HepG2 (cell line): ENCODE measurements at regions not wholly inside any gene's neighbourhood (a gene's known extent, or its start where the extent isn't known, plus 50 kb on each side); places are given as distances from the start of the nearest gene placed in this dataset.

Source experiments
- MBD4 ChIP-seq: IDR thresholded peaks from 2 replicates; pipeline ENCODE4 v1.6.1; 2012; ENCODE audit warnings: low read length, inconsistent platforms, borderline replicate concordance
- PCBP1 ChIP-seq: fragments of 200-400 bp; formaldehyde crosslinking; IDR thresholded peaks from 2 replicates; pipeline ENCODE4 v1.6.1; 2017; ENCODE audit warnings: mild to moderate bottlenecking, low read depth, low read length, borderline replicate concordance
- TBL1XR1 ChIP-seq: fragments of 150-350 bp; IDR thresholded peaks from 2 replicates; pipeline ENCODE4 v1.6.1; 2014; ENCODE audit warnings: borderline replicate concordance, low read length; ENCODE audit not compliant: partially characterized antibody
- small RNA-seq, 3 experiments: library from RNA; depleted of rRNA; stranded (forward); fragments of <200 nt; gene quantifications; one replicate each; pipeline ENCODE3, GENCODE V24; 2012; ENCODE audit warnings: low read depth in 2 of 3, low replicate concordance in 1 of 3; ENCODE audit not compliant: insufficient read length in 3 of 3, insufficient read depth in 2 of 3
- TF ChIP-seq, protein P1 (sequence below): sonication (generic); formaldehyde crosslinking; IDR thresholded peaks from 2 replicates; pipeline ENCODE4 v1.8.1; 2022; ENCODE audit warnings: low read depth, mild to moderate bottlenecking, missing genetic modification reagents
- TF ChIP-seq, protein P2 (sequence below): sonication (generic); formaldehyde crosslinking; IDR thresholded peaks from 2 replicates; pipeline ENCODE4 v1.9.0; 2021; ENCODE audit warnings: missing genetic modification reagents, borderline replicate concordance
- TF ChIP-seq, protein P3 (sequence below): IDR thresholded peaks from 2 replicates; pipeline ENCODE4 v1.6.1; 2018; ENCODE audit warnings: missing genetic modification reagents

DNA sequence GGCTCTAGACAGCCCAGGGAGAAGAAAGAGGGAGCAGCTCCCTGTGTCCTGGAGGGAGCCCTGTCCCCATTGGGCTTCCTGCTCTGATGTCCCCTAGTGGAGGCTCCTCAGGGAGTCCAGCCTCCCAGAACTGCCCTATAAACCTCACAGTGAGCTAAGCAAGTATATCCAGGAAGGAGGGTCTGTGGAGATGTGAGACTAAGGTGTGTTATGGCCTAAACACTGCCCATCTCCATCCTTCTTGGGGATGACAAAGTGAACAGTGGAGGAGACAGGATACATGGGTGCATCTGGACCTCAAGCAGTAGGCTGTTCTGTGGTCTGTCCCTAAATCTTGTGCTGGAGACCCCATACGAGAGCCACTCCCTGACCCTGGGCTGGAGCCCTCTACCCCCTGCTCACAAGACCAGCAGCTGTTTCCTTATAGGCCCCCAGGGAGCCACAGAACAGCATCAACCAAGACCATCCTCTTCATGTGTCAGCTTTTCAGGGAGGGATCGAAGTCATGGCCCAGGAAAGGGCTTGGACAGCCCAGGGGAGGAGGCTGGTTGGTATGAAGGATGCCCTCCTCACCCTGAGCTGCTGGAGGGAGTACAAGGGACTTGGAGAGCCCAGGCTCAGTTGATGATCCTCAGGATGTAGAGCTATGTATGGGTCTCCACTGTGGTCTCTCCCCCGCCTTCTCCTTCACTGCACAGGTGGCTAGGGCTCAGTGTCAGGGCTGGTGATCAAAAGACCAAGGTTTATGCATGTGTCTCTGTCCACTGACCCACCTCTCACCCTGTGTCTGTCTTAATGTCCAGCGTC, 49.7 kb upstream of the TOP3B start (continued):
- TF ChIP-seq, protein P1, sequence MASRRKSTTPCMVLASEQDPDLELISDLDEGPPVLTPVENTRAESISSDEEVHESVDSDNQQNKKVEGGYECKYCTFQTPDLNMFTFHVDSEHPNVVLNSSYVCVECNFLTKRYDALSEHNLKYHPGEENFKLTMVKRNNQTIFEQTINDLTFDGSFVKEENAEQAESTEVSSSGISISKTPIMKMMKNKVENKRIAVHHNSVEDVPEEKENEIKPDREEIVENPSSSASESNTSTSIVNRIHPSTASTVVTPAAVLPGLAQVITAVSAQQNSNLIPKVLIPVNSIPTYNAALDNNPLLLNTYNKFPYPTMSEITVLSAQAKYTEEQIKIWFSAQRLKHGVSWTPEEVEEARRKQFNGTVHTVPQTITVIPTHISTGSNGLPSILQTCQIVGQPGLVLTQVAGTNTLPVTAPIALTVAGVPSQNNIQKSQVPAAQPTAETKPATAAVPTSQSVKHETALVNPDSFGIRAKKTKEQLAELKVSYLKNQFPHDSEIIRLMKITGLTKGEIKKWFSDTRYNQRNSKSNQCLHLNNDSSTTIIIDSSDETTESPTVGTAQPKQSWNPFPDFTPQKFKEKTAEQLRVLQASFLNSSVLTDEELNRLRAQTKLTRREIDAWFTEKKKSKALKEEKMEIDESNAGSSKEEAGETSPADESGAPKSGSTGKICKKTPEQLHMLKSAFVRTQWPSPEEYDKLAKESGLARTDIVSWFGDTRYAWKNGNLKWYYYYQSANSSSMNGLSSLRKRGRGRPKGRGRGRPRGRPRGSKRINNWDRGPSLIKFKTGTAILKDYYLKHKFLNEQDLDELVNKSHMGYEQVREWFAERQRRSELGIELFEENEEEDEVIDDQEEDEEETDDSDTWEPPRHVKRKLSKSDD (CRISPR knock-in tag) = no peak
- TF ChIP-seq, protein P2, sequence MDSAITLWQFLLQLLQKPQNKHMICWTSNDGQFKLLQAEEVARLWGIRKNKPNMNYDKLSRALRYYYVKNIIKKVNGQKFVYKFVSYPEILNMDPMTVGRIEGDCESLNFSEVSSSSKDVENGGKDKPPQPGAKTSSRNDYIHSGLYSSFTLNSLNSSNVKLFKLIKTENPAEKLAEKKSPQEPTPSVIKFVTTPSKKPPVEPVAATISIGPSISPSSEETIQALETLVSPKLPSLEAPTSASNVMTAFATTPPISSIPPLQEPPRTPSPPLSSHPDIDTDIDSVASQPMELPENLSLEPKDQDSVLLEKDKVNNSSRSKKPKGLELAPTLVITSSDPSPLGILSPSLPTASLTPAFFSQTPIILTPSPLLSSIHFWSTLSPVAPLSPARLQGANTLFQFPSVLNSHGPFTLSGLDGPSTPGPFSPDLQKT (CRISPR knock-in tag) = no peak
- no peak for TF ChIP-seq TBL1XR1
- TF ChIP-seq, protein P3, sequence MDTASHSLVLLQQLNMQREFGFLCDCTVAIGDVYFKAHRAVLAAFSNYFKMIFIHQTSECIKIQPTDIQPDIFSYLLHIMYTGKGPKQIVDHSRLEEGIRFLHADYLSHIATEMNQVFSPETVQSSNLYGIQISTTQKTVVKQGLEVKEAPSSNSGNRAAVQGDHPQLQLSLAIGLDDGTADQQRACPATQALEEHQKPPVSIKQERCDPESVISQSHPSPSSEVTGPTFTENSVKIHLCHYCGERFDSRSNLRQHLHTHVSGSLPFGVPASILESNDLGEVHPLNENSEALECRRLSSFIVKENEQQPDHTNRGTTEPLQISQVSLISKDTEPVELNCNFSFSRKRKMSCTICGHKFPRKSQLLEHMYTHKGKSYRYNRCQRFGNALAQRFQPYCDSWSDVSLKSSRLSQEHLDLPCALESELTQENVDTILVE (CRISPR knock-in tag) = no peak
- TF ChIP-seq MBD4 = no peak
- TF ChIP-seq PCBP1 = no peak

Small RNA genes lying in the stretch of these regions (small RNA-seq; reads per million reads assigned to genes)
- gene AC245452.3 (0 reads per million in 3 experiments), gene AC245517.3 (0 reads per million in 3 experiments), gene AC245517.5 (0 reads per million in 3 experiments), gene IGLVIV-59 (0 reads per million in 3 experiments)
